ENCODE measurements at regions not wholly inside any gene's neighbourhood (a gene's known extent, or its start where the extent isn't known, plus 50 kb on each side); places are given as distances from the start of the nearest gene placed in this dataset.

DNA sequence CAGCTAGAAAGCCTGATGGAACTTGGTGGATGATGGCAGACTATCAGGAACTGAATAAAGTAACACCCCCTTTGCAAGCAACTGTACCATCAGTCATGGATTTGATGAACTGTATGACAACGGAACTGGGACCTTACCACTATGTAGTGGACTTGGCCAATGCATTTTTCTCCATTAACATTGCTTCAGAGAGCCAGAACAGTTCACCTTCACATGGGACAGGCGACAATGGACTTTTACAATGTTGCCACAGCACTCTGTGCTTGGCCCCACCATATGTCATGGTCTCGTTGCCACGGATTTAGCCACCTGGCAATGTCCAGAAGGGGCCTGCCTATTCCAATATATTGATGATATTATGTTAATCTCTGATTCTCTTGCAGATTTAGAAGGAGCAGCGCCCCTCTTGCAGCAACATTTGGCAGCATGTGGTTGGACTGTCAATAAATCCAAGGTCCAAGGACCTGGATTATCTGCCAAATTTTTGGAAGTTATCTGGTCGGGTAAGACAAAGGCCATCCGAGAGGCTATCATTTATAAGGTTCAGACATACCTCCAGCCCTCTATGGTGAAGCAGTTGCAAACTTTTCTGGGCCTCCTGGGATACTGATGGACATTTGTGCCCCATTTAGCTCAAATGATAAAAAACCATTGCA, 52.2 kb upstream of the ZC3H15 start:
- TF ChIP-seq, protein P1, sequence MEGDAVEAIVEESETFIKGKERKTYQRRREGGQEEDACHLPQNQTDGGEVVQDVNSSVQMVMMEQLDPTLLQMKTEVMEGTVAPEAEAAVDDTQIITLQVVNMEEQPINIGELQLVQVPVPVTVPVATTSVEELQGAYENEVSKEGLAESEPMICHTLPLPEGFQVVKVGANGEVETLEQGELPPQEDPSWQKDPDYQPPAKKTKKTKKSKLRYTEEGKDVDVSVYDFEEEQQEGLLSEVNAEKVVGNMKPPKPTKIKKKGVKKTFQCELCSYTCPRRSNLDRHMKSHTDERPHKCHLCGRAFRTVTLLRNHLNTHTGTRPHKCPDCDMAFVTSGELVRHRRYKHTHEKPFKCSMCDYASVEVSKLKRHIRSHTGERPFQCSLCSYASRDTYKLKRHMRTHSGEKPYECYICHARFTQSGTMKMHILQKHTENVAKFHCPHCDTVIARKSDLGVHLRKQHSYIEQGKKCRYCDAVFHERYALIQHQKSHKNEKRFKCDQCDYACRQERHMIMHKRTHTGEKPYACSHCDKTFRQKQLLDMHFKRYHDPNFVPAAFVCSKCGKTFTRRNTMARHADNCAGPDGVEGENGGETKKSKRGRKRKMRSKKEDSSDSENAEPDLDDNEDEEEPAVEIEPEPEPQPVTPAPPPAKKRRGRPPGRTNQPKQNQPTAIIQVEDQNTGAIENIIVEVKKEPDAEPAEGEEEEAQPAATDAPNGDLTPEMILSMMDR (IDR thresholded peaks at IDR 0.05; ENCODE audit: low read depth, low read length) = no peak
- no peak for DNase-seq (ENCODE audit: extremely low read depth, low read depth)

All from AG09319 (cell line).